ENCODE measurements at regions not wholly inside any gene's neighbourhood (a gene's known extent, or its start where the extent isn't known, plus 50 kb on each side); places are given as distances from the start of the nearest gene placed in this dataset.

- DNase-seq: peak in 5 of 58 donors; percentile 7 to 38 (median 17)
Measured at GRCh38 chr6:14031516-14031915, 86.1 kb upstream of the CD83 start.

GRCh38 chr6:14035071-14035847 lies 82.3 kb upstream of the CD83 start:
- DNase-seq: no peak

GRCh38 chr6:14035874-14036273 lies 81.7 kb upstream of the CD83 start:
- no peak for DNase-seq

GRCh38 chr6:14036911-14037310 lies 80.7 kb upstream of the CD83 start:
- DNase-seq: no peak

GRCh38 chr6:14037402-14038277 lies 79.9 kb upstream of the CD83 start:
- DNase-seq: no peak

- no peak for DNase-seq
Measured at GRCh38 chr6:14038467-14039437, 78.8 kb upstream of the CD83 start.

GRCh38 chr6:14040042-14040441 lies 77.5 kb upstream of the CD83 start:
- no peak for DNase-seq

GRCh38 chr6:14046476-14047068 lies 71.0 kb upstream of the CD83 start:
- peak in 7 of 58 donors; percentile 2 to 49 (median 13) for DNase-seq

- no peak for DNase-seq
Measured at GRCh38 chr6:14047151-14047740, 70.3 kb upstream of the CD83 start.

GRCh38 chr6:14048837-14049236 lies 68.7 kb upstream of the CD83 start:
- no peak for DNase-seq

GRCh38 chr6:14051355-14051754 lies 66.2 kb upstream of the CD83 start:
- no peak for DNase-seq

GRCh38 chr6:14053811-14054210 lies 63.8 kb upstream of the CD83 start:
- DNase-seq: no peak

GRCh38 chr6:14055541-14055940 lies 62.0 kb upstream of the CD83 start:
- no peak for DNase-seq

GRCh38 chr6:14058029-14058695 lies 59.4 kb upstream of the CD83 start:
- no peak for DNase-seq

- DNase-seq: no peak
Measured at GRCh38 chr6:14058735-14059134, 58.8 kb upstream of the CD83 start.

- DNase-seq: peak in 3 of 58 donors; percentile 4 to 75 (median 6)
Measured at GRCh38 chr6:14059791-14060436, 57.7 kb upstream of the CD83 start.

GRCh38 chr6:14060971-14061370 lies 56.6 kb upstream of the CD83 start:
- DNase-seq: no peak

- DNase-seq: no peak
Measured at GRCh38 chr6:14061643-14062042, 55.9 kb upstream of the CD83 start.

GRCh38 chr6:14062345-14063029 lies 55.1 kb upstream of the CD83 start:
- no peak for DNase-seq

Data from anterior cingulate cortex (tissue), 58 donors.